ENCODE measurements at regions not wholly inside any gene's neighbourhood (a gene's known extent, or its start where the extent isn't known, plus 50 kb on each side); places are given as distances from the start of the nearest gene placed in this dataset.

DNA sequence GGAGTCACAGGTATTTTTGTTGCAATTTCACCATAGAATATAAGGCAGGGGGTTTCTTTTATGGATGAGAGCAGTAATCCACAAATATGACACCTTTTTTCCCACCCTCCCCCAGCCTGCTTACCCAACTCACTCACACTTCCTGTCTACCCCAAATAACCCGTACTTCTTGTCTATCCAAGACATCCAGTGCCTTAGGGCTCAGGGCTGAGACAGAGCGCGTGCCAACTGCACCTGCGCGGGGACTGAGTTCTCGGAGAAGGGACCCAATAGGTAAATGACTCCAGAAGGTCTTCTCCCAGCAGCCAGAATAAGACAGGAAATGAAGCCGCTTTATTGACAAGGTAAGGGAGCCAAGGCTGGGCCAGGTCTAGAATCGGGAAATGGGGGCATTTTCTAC lies 369.1 kb downstream of the SIPA1L2 start:
- TF ChIP-seq CTCF (IDR thresholded peaks at IDR 0.05) (no peak), ZFX (IDR thresholded peaks at IDR 0.05; ENCODE audit: borderline replicate concordance) (no peak)

Measured in 22Rv1 (cell line).